Memory B cell (primary cell): ENCODE measurements at regions not wholly inside any gene's neighbourhood (a gene's known extent, or its start where the extent isn't known, plus 50 kb on each side); places are given as distances from the start of the nearest gene placed in this dataset.
"Not testable (repeated sequence)": the region's sequence is repeated elsewhere in the genome, so short reads cannot be mapped to it uniquely, and the experiment has no call there.

ENCODE experiments used
- ATAC-seq: fragments of 150-1000 bp; cut with Tn5 transposase; 2 replicates; pipeline ENCODE4 v1.10.0; 2021; ENCODE audit warnings: low read depth, mild to moderate bottlenecking, moderate library complexity
- DNase-seq, 2 donors: peaks; one replicate each; pipeline ENCODE4 v3.0.0; 2022; ENCODE audit warnings: low spot score in 2 of 2
- H3K27ac Mint-ChIP-seq: one replicate; pipeline ENCODE4 v1.8.0; 2022; ENCODE audit warnings: mild to moderate bottlenecking, moderate library complexity, mixed read lengths
- H3K27me3 Mint-ChIP-seq: one replicate; pipeline ENCODE4 v1.8.0; 2022; ENCODE audit warnings: mixed read lengths
- H3K36me3 Mint-ChIP-seq: one replicate; pipeline ENCODE4 v1.8.0; 2022; ENCODE audit warnings: mild to moderate bottlenecking, mixed read lengths
- H3K4me1 Mint-ChIP-seq: one replicate; pipeline ENCODE4 v1.8.0; 2022; ENCODE audit warnings: mixed read lengths
- H3K4me3 Mint-ChIP-seq: one replicate; pipeline ENCODE4 v1.8.0; 2022; ENCODE audit warnings: mild to moderate bottlenecking, moderate library complexity, mixed read lengths
- H3K9me3 Mint-ChIP-seq: one replicate; pipeline ENCODE4 v1.8.0; 2022; ENCODE audit warnings: mixed read lengths

GRCh38 chr3:139134678-139135372 lies 90.1 kb upstream of the PRR23C start:
- Mint-ChIP-seq H3K36me3 (no peaks in the 10 kb centered on the region), H3K9me3 (peaks cover 1% of the 10 kb centered on the region), H3K27me3 (no peaks in the 10 kb centered on the region), H3K4me1 (no peaks in the 10 kb centered on the region), H3K27ac (no peak overlapping the region), H3K4me3 (no peak overlapping the region)
- ATAC-seq (no peak), DNase-seq (no peak)

GRCh38 chr3:139135657-139136056 lies 91.0 kb upstream of the PRR23C start:
- no peak overlapping the region for H3K27ac Mint-ChIP-seq
- H3K27me3 Mint-ChIP-seq: no peaks in the 10 kb centered on the region
- no peak overlapping the region for H3K4me3 Mint-ChIP-seq
- ATAC-seq (no peak), DNase-seq (no peak)
- H3K36me3 Mint-ChIP-seq: no peaks in the 10 kb centered on the region
- H3K4me1 Mint-ChIP-seq: no peaks in the 10 kb centered on the region
- peaks cover 1% of the 10 kb centered on the region for H3K9me3 Mint-ChIP-seq

- ATAC-seq (no peak), DNase-seq (no peak)
- Mint-ChIP-seq H3K9me3 (peaks cover 1% of the 10 kb centered on the region), H3K36me3 (no peaks in the 10 kb centered on the region), H3K4me1 (no peaks in the 10 kb centered on the region), H3K27ac (no peak overlapping the region), H3K27me3 (no peaks in the 10 kb centered on the region), H3K4me3 (no peak overlapping the region)
These were observed 91.9 kb upstream of the PRR23C start for GRCh38 chr3:139136469-139137202.

- no peaks in the 10 kb centered on the region for H3K27me3 Mint-ChIP-seq
- ATAC-seq: no peak
- H3K9me3 Mint-ChIP-seq: peaks cover 1% of the 10 kb centered on the region
- no peak overlapping the region for H3K27ac Mint-ChIP-seq
- no peak overlapping the region for H3K4me3 Mint-ChIP-seq
- H3K36me3 Mint-ChIP-seq: no peaks in the 10 kb centered on the region
- no peaks in the 10 kb centered on the region for H3K4me1 Mint-ChIP-seq
- no peak for DNase-seq
These were observed 95.9 kb upstream of the PRR23C start for GRCh38 chr3:139140553-139140952.

GRCh38 chr3:139145980-139146379 lies 101.3 kb upstream of the PRR23C start:
- H3K9me3 Mint-ChIP-seq, H3K4me1 Mint-ChIP-seq, H3K4me3 Mint-ChIP-seq, DNase-seq, H3K27me3 Mint-ChIP-seq, H3K36me3 Mint-ChIP-seq, ATAC-seq, H3K27ac Mint-ChIP-seq: not testable (repeated sequence)

GRCh38 chr3:139151530-139151929 lies 106.8 kb upstream of the PRR23C start:
- no peaks in the 10 kb centered on the region for H3K4me1 Mint-ChIP-seq
- no peak overlapping the region for H3K4me3 Mint-ChIP-seq
- H3K27ac Mint-ChIP-seq: no peak overlapping the region
- DNase-seq: no peak
- peaks cover 2% of the 10 kb centered on the region for H3K9me3 Mint-ChIP-seq
- ATAC-seq: no peak
- no peaks in the 10 kb centered on the region for H3K36me3 Mint-ChIP-seq
- H3K27me3 Mint-ChIP-seq: peaks cover 5% of the 10 kb centered on the region

GRCh38 chr3:139153434-139153833 lies 108.7 kb upstream of the PRR23C start:
- H3K4me3 Mint-ChIP-seq, H3K27me3 Mint-ChIP-seq, DNase-seq, ATAC-seq, H3K36me3 Mint-ChIP-seq, H3K9me3 Mint-ChIP-seq, H3K4me1 Mint-ChIP-seq, H3K27ac Mint-ChIP-seq: not testable (repeated sequence)

- Mint-ChIP-seq H3K9me3 (no peaks in the 10 kb centered on the region), H3K4me1 (no peaks in the 10 kb centered on the region), H3K27ac (no peak overlapping the region), H3K27me3 (no peaks in the 10 kb centered on the region), H3K36me3 (no peaks in the 10 kb centered on the region), H3K4me3 (no peak overlapping the region)
- DNase-seq: no peak
- no peak for ATAC-seq
These were observed 112.7 kb upstream of the PRR23C start for GRCh38 chr3:139157161-139157932.

GRCh38 chr3:139159356-139159755 lies 114.7 kb upstream of the PRR23C start:
- no peaks in the 10 kb centered on the region for H3K36me3 Mint-ChIP-seq
- ATAC-seq: no peak
- no peaks in the 10 kb centered on the region for H3K4me1 Mint-ChIP-seq
- no peaks in the 10 kb centered on the region for H3K27me3 Mint-ChIP-seq
- no peak for DNase-seq
- H3K9me3 Mint-ChIP-seq: no peaks in the 10 kb centered on the region
- H3K27ac Mint-ChIP-seq: no peak overlapping the region
- H3K4me3 Mint-ChIP-seq: no peak overlapping the region

- Mint-ChIP-seq H3K4me1 (no peaks in the 10 kb centered on the region), H3K9me3 (peaks cover 1% of the 10 kb centered on the region), H3K36me3 (no peaks in the 10 kb centered on the region), H3K27ac (no peak overlapping the region), H3K4me3 (no peak overlapping the region), H3K27me3 (peaks cover 3% of the 10 kb centered on the region)
- ATAC-seq (no peak), DNase-seq (no peak)
These were observed 128.8 kb upstream of the PRR23C start for GRCh38 chr3:139173372-139174108.

GRCh38 chr3:139180489-139180888 lies 135.8 kb upstream of the PRR23C start:
- ATAC-seq: no peak
- no peaks in the 10 kb centered on the region for H3K4me1 Mint-ChIP-seq

GRCh38 chr3:139182143-139182542 lies 137.5 kb upstream of the PRR23C start:
- no peak for DNase-seq
- Mint-ChIP-seq H3K4me3 (no peak overlapping the region), H3K36me3 (no peaks in the 10 kb centered on the region), H3K9me3 (peaks cover 5% of the 10 kb centered on the region), H3K27ac (no peak overlapping the region), H3K4me1 (no peaks in the 10 kb centered on the region), H3K27me3 (peaks cover 3% of the 10 kb centered on the region)
- no peak for ATAC-seq

More at GRCh38 chr3:139180489-139180888, 135.8 kb upstream of the PRR23C start:
- Mint-ChIP-seq H3K9me3 (peaks cover 5% of the 10 kb centered on the region), H3K36me3 (no peaks in the 10 kb centered on the region), H3K4me3 (no peak overlapping the region), H3K27me3 (peaks cover 3% of the 10 kb centered on the region), H3K27ac (no peak overlapping the region)
- no peak for DNase-seq

GRCh38 chr3:139182598-139182997 lies 137.9 kb upstream of the PRR23C start:
- Mint-ChIP-seq H3K36me3 (no peaks in the 10 kb centered on the region), H3K9me3 (peaks cover 5% of the 10 kb centered on the region), H3K27me3 (peaks cover 3% of the 10 kb centered on the region), H3K4me1 (no peaks in the 10 kb centered on the region), H3K4me3 (no peak overlapping the region), H3K27ac (no peak overlapping the region)
- ATAC-seq (no peak), DNase-seq (no peak)

- peaks cover 2% of the 10 kb centered on the region for H3K9me3 Mint-ChIP-seq
- no peaks in the 10 kb centered on the region for H3K36me3 Mint-ChIP-seq
- no peak overlapping the region for H3K27ac Mint-ChIP-seq
- DNase-seq (no peak), ATAC-seq (no peak)
- H3K27me3 Mint-ChIP-seq: peaks cover 3% of the 10 kb centered on the region
- H3K4me1 Mint-ChIP-seq: no peaks in the 10 kb centered on the region
- no peak overlapping the region for H3K4me3 Mint-ChIP-seq
These were observed 140.8 kb upstream of the PRR23C start for GRCh38 chr3:139185527-139185926.
